Midbrain (tissue), 1 donor: ENCODE measurements at regions not wholly inside any gene's neighbourhood (a gene's known extent, or its start where the extent isn't known, plus 50 kb on each side); places are given as distances from the start of the nearest gene placed in this dataset.
"Not testable (repeated sequence)": the region's sequence is repeated elsewhere in the genome, so short reads cannot be mapped to it uniquely, and the experiment has no call there.

Experiments used
- DNase-seq: peaks from one replicate; lab custom pipeline; 2025; lab: John Stamatoyannopoulos, UW

GRCh38 chr5:94102849-94103248, 361.4 kb upstream of the POU5F2 start:
- DNase-seq: no peak

GRCh38 chr5:94097384-94097783, 356.0 kb upstream of the POU5F2 start:
- DNase-seq: not testable (repeated sequence)

DNA sequence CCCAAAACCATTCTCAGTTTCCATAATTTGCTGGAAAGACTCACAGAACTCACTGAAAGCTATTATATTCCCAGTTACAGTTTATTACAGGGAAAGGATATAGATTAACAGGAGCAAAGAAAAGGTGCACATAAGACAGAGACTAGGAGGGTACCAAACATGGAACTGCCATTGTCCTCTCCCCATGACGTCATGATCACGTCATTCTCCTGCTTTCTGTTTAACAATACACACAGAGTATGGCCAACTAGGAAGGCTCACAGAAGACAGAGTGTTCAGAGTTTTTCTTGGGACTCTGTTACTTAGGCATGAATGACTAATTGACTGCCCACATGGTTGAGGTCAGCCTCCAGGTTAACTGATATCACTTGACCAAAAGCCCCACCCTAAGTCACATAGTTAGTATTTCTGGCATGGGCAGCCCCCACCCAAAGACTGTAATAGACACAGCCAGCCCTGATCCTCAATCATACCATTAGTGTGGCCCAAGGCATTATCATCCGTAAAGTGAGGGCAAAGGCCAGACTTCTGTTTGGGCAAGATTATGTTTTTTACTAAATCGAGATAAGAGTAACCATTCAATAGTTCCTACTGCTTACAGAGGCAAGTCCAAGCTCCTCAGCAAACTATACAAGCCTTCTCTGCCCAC, 353.5 kb upstream of the POU5F2 start:
- DNase-seq: no peak

DNA sequence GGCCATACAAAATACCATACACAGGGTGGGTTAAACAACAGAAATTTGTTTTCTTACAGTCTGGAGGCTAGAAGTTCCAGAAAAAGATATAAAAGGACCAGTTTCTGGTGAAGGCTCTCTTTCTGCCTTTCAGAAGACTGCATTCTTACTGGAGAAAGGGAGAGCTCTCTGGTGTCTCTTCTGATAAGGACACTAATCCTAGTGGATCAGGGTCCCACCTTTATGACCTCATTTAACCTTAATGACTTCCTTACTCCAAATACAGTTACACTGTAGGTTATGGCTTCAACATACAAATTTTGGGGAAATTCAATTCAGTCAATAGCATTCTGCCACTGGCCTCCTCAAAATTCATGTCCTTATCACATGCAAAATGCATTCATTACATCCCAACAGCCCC, 351.9 kb upstream of the POU5F2 start:
- DNase-seq: no peak

DNA sequence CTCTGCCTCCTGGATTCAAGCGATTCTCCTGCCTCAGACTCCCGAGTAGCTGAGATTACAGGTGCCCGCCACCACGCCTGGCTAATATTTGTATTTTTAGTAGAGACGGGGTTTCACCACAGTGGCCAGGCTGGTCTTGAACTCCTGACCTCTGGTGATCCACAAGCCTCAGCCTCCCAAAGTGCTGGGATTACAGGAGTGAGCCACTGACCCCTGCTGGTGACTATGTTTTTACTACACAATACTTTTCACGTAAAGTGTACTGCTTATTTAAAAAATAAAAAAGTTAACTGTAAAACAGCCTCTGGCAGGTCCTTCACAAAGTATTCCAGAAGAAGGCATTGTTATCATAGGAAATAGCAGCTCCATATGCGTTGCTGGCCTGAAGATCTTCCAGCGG, 345.2 kb upstream of the POU5F2 start:
- not testable (repeated sequence) for DNase-seq

DNA sequence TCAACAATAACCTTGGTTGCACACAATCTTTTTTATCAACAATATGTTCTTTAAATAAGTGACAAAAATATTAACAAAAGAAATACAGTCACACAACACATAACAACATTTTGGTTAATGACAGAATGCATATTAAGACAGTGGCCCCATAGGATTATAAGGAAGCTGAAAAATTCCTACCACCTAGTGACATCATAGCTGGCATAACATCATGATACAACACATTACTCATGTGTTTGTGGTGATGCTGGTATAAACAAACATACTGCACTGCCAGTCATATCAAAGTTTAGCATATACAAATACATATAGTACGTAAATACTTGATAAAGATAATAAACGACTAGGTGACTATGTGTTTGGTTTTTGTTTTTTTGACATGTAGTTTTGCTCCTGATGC, 344.8 kb upstream of the POU5F2 start:
- no peak for DNase-seq

- DNase-seq: no peak
Measured at GRCh38 chr5:94082405-94082804, 341.0 kb upstream of the POU5F2 start.

DNA sequence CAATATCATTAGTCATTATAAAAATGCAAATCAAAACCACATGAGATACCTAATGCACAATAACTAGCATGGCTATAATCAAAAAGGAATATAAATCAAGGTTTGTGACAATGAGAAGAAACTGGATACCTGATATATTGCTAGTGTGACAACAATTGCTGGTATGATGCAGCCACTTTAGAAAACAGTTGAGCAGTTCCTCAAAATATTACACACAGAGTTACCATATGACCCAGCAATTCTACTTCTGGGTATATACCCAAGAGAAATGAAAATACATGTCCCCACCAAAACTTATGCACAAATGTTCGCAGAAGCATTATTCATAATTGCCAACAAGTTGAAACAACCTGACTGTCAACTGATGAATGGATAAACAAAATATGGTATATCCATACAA, 339.7 kb upstream of the POU5F2 start:
- no peak for DNase-seq

GRCh38 chr5:94080390-94080789, 339.0 kb upstream of the POU5F2 start:
- DNase-seq: no peak

GRCh38 chr5:94072116-94072515, 330.7 kb upstream of the POU5F2 start:
- no peak for DNase-seq

- DNase-seq: no peak
Measured at GRCh38 chr5:94066437-94067207, 325.2 kb upstream of the POU5F2 start.

DNA sequence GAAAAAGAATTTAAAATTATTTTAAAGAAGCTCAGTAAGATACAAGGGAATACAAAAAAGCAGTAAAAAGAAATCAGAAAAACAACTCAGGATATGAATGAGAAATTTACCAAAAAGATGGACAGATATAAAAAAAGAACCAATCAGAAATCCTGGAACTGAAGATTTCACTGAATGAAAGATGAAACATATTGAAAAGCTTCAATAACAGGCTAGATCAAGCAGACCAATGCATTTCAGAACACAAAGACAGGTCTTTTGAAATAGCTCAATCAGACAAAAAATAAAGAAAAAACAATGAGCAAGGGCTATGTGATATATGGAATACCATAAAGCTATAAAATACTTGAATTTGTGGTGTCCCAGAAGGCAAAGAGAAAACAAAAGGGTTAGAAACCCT, 322.6 kb upstream of the POU5F2 start:
- DNase-seq: no peak

- DNase-seq: no peak
Measured at GRCh38 chr5:94057655-94058054, 316.3 kb upstream of the POU5F2 start.

DNA sequence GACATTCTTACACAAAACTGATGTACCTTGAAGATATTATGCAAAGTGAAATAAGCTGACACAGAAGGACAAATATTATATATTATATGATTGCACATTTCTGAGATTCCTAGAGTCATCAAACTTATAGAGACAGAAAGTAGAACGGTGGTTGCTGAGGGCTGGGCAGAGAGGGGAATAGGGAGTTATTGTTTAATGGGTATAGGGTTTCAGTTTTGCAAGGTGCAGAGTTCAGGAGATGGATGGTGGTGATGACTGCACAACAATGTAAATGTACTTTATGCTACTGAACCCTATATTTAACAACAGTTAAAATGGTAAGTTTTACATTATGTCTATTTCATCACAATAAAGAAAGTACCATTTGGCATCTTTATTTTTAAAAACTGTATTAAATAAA, 315.8 kb upstream of the POU5F2 start:
- no peak for DNase-seq

GRCh38 chr5:94049307-94049922, 308.0 kb upstream of the POU5F2 start:
- not testable (repeated sequence) for DNase-seq

GRCh38 chr5:94045839-94046782, 304.7 kb upstream of the POU5F2 start:
- DNase-seq: no peak

DNA sequence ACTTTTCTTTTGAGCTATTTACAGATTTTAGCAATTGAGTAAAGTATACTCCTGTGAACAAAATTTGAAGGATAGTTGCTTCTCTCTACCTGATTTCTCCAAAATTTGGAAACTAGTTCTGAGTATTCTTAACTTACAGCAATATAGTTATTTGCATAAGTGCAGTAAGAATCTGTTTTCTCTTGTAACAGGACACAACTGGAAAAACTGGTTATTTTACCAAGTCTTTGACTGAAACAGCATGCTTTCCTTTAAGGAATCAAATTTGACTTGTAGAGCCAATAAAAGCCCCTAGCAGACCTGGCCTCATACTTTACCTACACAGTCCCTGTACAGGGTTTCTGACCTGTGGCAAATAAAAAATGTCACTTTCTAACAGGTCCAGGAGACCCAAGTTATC, 301.9 kb upstream of the POU5F2 start:
- no peak for DNase-seq

GRCh38 chr5:94040591-94041148, 299.3 kb upstream of the POU5F2 start:
- no peak for DNase-seq

DNA sequence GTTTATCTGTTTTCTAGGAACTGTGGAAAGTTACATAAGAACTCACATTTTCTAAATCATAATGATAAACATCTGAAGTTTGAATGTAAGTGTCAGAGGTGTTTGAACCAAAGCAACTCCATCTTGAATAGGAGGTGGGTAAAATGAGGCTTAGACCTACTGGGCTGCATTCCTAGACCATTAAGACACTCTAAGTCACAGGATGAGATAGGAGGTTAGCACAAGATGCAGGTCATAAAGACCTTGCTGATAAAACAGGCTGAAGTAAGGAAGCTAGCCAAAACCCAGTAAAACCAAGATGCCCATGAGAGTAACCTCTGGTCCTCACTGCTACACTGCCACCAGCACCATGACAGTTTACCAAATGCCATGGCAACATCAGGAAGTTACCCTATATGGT, 297.7 kb upstream of the POU5F2 start:
- DNase-seq: no peak

- DNase-seq: no peak
Measured at GRCh38 chr5:94031631-94032030, 290.2 kb upstream of the POU5F2 start.

DNA sequence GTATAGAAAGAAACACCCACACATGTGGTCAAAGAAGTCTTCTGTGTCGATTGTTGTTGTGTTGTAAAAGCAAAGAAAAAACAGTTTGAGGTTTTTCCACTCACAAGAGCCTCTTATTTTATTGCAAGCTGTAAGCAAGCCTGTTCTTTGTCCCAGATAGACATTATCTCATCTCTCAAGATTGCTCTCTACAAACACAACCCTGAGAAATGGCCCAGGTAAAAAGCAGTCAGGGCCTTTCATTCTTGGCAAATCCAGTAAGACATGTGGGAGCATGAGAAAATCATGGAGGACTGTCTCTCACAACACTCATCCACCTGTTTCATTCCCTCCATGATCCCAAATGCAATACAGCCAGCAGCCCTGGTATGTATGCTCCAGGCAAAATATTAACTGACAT, 286.6 kb upstream of the POU5F2 start:
- no peak for DNase-seq

- DNase-seq: no peak
Measured at GRCh38 chr5:94027145-94027544, 285.7 kb upstream of the POU5F2 start.
